NCI-H128 (cell line): ENCODE measurements at regions not wholly inside any gene's neighbourhood (a gene's known extent, or its start where the extent isn't known, plus 50 kb on each side); places are given as distances from the start of the nearest gene placed in this dataset.

Experiments used
- DNase-seq: peaks from one replicate; lab custom pipeline; 2025; ENCODE audit not compliant: unreplicated experiment; lab: John Stamatoyannopoulos, UW

- DNase-seq = no peak
Observed at GRCh38 chr18:1995041-1995612, 576.2 kb downstream of the METTL4 start.

- no peak for DNase-seq
Observed at GRCh38 chr18:1998121-1998520, 573.2 kb downstream of the METTL4 start.

GRCh38 chr18:1999387-1999786, 571.9 kb downstream of the METTL4 start:
- DNase-seq = no peak

- DNase-seq = no peak
Observed at GRCh38 chr18:2002151-2002550, 569.2 kb downstream of the METTL4 start.

- DNase-seq = no peak
Observed at GRCh38 chr18:2002604-2003003, 568.7 kb downstream of the METTL4 start.

- no peak for DNase-seq
Observed at GRCh38 chr18:2009942-2010697, 561.2 kb downstream of the METTL4 start.

GRCh38 chr18:2027016-2027415, 544.3 kb downstream of the METTL4 start:
- no peak for DNase-seq

- DNase-seq = no peak
Observed at GRCh38 chr18:2027756-2028155, 543.5 kb downstream of the METTL4 start.

GRCh38 chr18:2028986-2029385, 542.3 kb downstream of the METTL4 start:
- DNase-seq = no peak

GRCh38 chr18:2030647-2031046, 540.7 kb downstream of the METTL4 start:
- DNase-seq = no peak

- no peak for DNase-seq
Observed at GRCh38 chr18:2032036-2032435, 539.3 kb downstream of the METTL4 start.

GRCh38 chr18:2035056-2035455, 536.2 kb downstream of the METTL4 start:
- no peak for DNase-seq

GRCh38 chr18:2036086-2036485, 535.2 kb downstream of the METTL4 start:
- no peak for DNase-seq

- DNase-seq = no peak
Observed at GRCh38 chr18:2040279-2040678, 531.0 kb downstream of the METTL4 start.

- DNase-seq = no peak
Observed at GRCh38 chr18:2049986-2050385, 521.3 kb downstream of the METTL4 start.

GRCh38 chr18:2050702-2051201, 520.6 kb downstream of the METTL4 start:
- DNase-seq = no peak

GRCh38 chr18:2053490-2054089, 517.7 kb downstream of the METTL4 start:
- no peak for DNase-seq

GRCh38 chr18:2059336-2059735, 512.0 kb downstream of the METTL4 start:
- DNase-seq = no peak

- no peak for DNase-seq
Observed at GRCh38 chr18:2060086-2060485, 511.2 kb downstream of the METTL4 start.

- peak; percentile 63 for DNase-seq
Observed at GRCh38 chr18:2070631-2071030, 500.7 kb downstream of the METTL4 start.

GRCh38 chr18:2075499-2075898, 495.8 kb downstream of the METTL4 start:
- DNase-seq = no peak

- no peak for DNase-seq
Observed at GRCh38 chr18:2082676-2083075, 488.6 kb downstream of the METTL4 start.
